GM23338 (cell line): ENCODE measurements at regions not wholly inside any gene's neighbourhood (a gene's known extent, or its start where the extent isn't known, plus 50 kb on each side); places are given as distances from the start of the nearest gene placed in this dataset.

Experiments used
- ATAC-seq: fragments of 200-7000 bp; cut with Tn5 transposase; 3 replicates; pipeline ENCODE4 v1.9.1; 2020
- DNase-seq: peaks from one replicate; pipeline ENCODE4 v3.0.0-alpha.2; 2015; ENCODE audit warnings: low spot score
- H2AFZ ChIP-seq: fragments of 200-600 bp; sonication (generic); 2 replicates; pipeline ENCODE4 v1.8.0; 2016; ENCODE audit warnings: antibody characterized with exemption, mild to moderate bottlenecking, moderate library complexity
- H3F3A ChIP-seq: fragments of 200-600 bp; sonication (generic); replicated peaks from 2 replicates; pipeline ENCODE4 v1.8.0; 2017; ENCODE audit warnings: antibody characterized with exemption, mixed run types, low read depth
- H3K27ac ChIP-seq: fragments of 200-600 bp; sonication (generic); 2 replicates; pipeline ENCODE4 v1.6.1; 2016; ENCODE audit warnings: low read depth
- H3K27me3 ChIP-seq: fragments of 200-600 bp; sonication (generic); 2 replicates; pipeline ENCODE4 v1.8.0; 2016; ENCODE audit warnings: mild to moderate bottlenecking, mixed run types, moderate library complexity; ENCODE audit not compliant: insufficient read depth
- H3K36me3 ChIP-seq: fragments of 200-600 bp; sonication (generic); 2 replicates; pipeline ENCODE4 v1.8.0; 2016; ENCODE audit warnings: mild to moderate bottlenecking; ENCODE audit not compliant: insufficient read depth
- H3K4me1 ChIP-seq: fragments of 200-600 bp; sonication (generic); 2 replicates; pipeline ENCODE4 v1.8.0; 2016; ENCODE audit warnings: mild to moderate bottlenecking, moderate library complexity; ENCODE audit not compliant: insufficient read depth
- H3K4me2 ChIP-seq: fragments of 200-600 bp; sonication (generic); 2 replicates; pipeline ENCODE4 v1.7.1; 2017; ENCODE audit warnings: mixed run types
- H3K4me3 ChIP-seq: fragments of 200-600 bp; sonication (generic); 2 replicates; pipeline ENCODE4 v1.6.1; 2016; ENCODE audit warnings: mixed run types
- H3K79me2 ChIP-seq: fragments of 200-600 bp; sonication (generic); replicated peaks from 2 replicates; pipeline ENCODE4 v1.8.0; 2017; ENCODE audit warnings: mild to moderate bottlenecking; ENCODE audit not compliant: insufficient read depth
- H3K9me2 ChIP-seq: fragments of 200-600 bp; sonication (generic); 2 replicates; pipeline ENCODE4 v1.8.0; 2017; ENCODE audit not compliant: insufficient read depth
- H4K20me1 ChIP-seq: fragments of 200-600 bp; sonication (generic); replicated peaks from 2 replicates; pipeline ENCODE4 v1.8.0; 2017; ENCODE audit warnings: mild to moderate bottlenecking; ENCODE audit not compliant: insufficient read depth
- H3K27ac Mint-ChIP-seq: 2 replicates; pipeline ENCODE4 v1.8.0; 2020; ENCODE audit warnings: inconsistent platforms, mild to moderate bottlenecking, moderate library complexity, mixed read lengths
- H3K27me3 Mint-ChIP-seq: 3 replicates; pipeline ENCODE4 v1.8.0; 2022; ENCODE audit warnings: low read depth, mild to moderate bottlenecking, moderate library complexity, mixed read lengths, inconsistent platforms; ENCODE audit not compliant: insufficient read depth, poor library complexity
- H3K36me3 Mint-ChIP-seq: 3 replicates; pipeline ENCODE4 v1.8.0; 2021; ENCODE audit warnings: low read depth, mild to moderate bottlenecking, inconsistent platforms, moderate library complexity, mixed read lengths
- H3K4me1 Mint-ChIP-seq: 3 replicates; pipeline ENCODE4 v1.8.0; 2020; ENCODE audit warnings: mild to moderate bottlenecking, inconsistent platforms, mixed read lengths
- H3K4me3 Mint-ChIP-seq: 3 replicates; pipeline ENCODE4 v1.8.0; 2021; ENCODE audit warnings: moderate library complexity, mild to moderate bottlenecking, inconsistent platforms, mixed read lengths
- H3K9me3 Mint-ChIP-seq: 3 replicates; pipeline ENCODE4 v1.8.0; 2020; ENCODE audit warnings: moderate library complexity, mild to moderate bottlenecking, inconsistent platforms, mixed read lengths
- CREB1 ChIP-seq: fragments of 250-450 bp; sonication (Bioruptor Pico); IDR thresholded peaks from 2 replicates; pipeline ENCODE4 v1.5.0; 2020; ENCODE audit warnings: low read depth, mild to moderate bottlenecking, moderate library complexity
- ETS1 ChIP-seq: IDR thresholded peaks from 2 replicates; pipeline ENCODE4 v1.6.1; 2016; ENCODE audit warnings: antibody characterized with exemption
- EZH2 ChIP-seq: fragments of 200-600 bp; sonication (generic); IDR thresholded peaks from one replicate; pipeline ENCODE4 v1.8.0; 2017; ENCODE audit warnings: antibody characterized with exemption, mild to moderate bottlenecking, low read depth; ENCODE audit not compliant: unreplicated experiment
- EZH2phosphoT487 ChIP-seq: fragments of 200-600 bp; sonication (generic); IDR thresholded peaks from one replicate; pipeline ENCODE4 v1.8.1; 2018; ENCODE audit warnings: antibody characterized with exemption; ENCODE audit not compliant: unreplicated experiment
- JUNB ChIP-seq: IDR thresholded peaks from one replicate; pipeline ENCODE4 v1.6.1; 2016; ENCODE audit warnings: antibody characterized with exemption; ENCODE audit not compliant: unreplicated experiment
- NANOG ChIP-seq: IDR thresholded peaks from 2 replicates; pipeline ENCODE4 v1.6.1; 2016; ENCODE audit warnings: antibody characterized with exemption, borderline replicate concordance
- POLR2AphosphoS5 ChIP-seq: IDR thresholded peaks from 2 replicates; pipeline ENCODE4 v1.6.1; 2016; ENCODE audit warnings: antibody characterized with exemption, low read depth
- REST ChIP-seq: IDR thresholded peaks from one replicate; pipeline ENCODE4 v1.6.1; 2018; ENCODE audit warnings: antibody characterized with exemption; ENCODE audit not compliant: unreplicated experiment
- STAT1 ChIP-seq: IDR thresholded peaks from one replicate; pipeline ENCODE4 v1.6.1; 2016; ENCODE audit warnings: antibody characterized with exemption; ENCODE audit not compliant: unreplicated experiment
- ZNF114 ChIP-seq: fragments of 250-450 bp; sonication (Bioruptor Pico); IDR thresholded peaks from 2 replicates; pipeline ENCODE4 v1.5.0; 2020; ENCODE audit warnings: mild to moderate bottlenecking, moderate library complexity
- ZNF331 ChIP-seq: fragments of 250-450 bp; sonication (Bioruptor Pico); IDR thresholded peaks from 2 replicates; pipeline ENCODE4 v1.5.0; 2020; ENCODE audit warnings: low read depth, mild to moderate bottlenecking, moderate library complexity
- ZNF462 ChIP-seq: fragments of 250-450 bp; sonication (Bioruptor Pico); IDR thresholded peaks from 2 replicates; pipeline ENCODE4 v1.5.0; 2020; ENCODE audit warnings: mild to moderate bottlenecking, moderate library complexity

- Mint-ChIP-seq H3K4me1 (peaks cover 4% of the 10 kb centered on the region; the same call in 2 of the 3 replicates), H3K27ac (no peak overlapping the region)
- ATAC-seq: no peak
Measured at GRCh38 chr5:133850811-133851210, 117.6 kb downstream of the C5orf15 start.

More at GRCh38 chr5:133850811-133851210, 117.6 kb downstream of the C5orf15 start:
- no peak for DNase-seq
- Histone ChIP-seq H3K36me3 (no peaks in the 10 kb centered on the region), H3F3A (no peaks in the 10 kb centered on the region), H3K27me3 (no peaks in the 10 kb centered on the region), H4K20me1 (no peaks in the 10 kb centered on the region), H3K4me1 (no peaks in the 10 kb centered on the region), H3K27ac (no peak overlapping the region), H3K79me2 (no peaks in the 10 kb centered on the region), H2AFZ (no peak overlapping the region), H3K4me3 (no peak overlapping the region), H3K4me2 (no peak overlapping the region), H3K9me2 (no peaks in the 10 kb centered on the region)
- Mint-ChIP-seq H3K36me3 (no peaks in the 10 kb centered on the region), H3K4me3 (no peak overlapping the region), H3K27me3 (peaks cover 7% of the 10 kb centered on the region), H3K9me3 (no peaks in the 10 kb centered on the region)
- no peak for TF ChIP-seq JUNB
- no peak for TF ChIP-seq POLR2AphosphoS5
- no peak for TF ChIP-seq STAT1
- TF ChIP-seq ETS1: no peak
- TF ChIP-seq ZNF462 (CRISPR knock-in tag): no peak
- no peak for TF ChIP-seq ZNF331
- no peak for TF ChIP-seq NANOG
- no peak for TF ChIP-seq EZH2phosphoT487
- TF ChIP-seq EZH2: no peak
- no peak for TF ChIP-seq CREB1 (CRISPR knock-in tag)
- TF ChIP-seq REST: no peak
- TF ChIP-seq ZNF114 (CRISPR knock-in tag): no peak
